ENCODE measurements at regions not wholly inside any gene's neighbourhood (a gene's known extent, or its start where the extent isn't known, plus 50 kb on each side); places are given as distances from the start of the nearest gene placed in this dataset.
"Not testable (repeated sequence)": the region's sequence is repeated elsewhere in the genome, so short reads cannot be mapped to it uniquely, and the experiment has no call there.

DNA sequence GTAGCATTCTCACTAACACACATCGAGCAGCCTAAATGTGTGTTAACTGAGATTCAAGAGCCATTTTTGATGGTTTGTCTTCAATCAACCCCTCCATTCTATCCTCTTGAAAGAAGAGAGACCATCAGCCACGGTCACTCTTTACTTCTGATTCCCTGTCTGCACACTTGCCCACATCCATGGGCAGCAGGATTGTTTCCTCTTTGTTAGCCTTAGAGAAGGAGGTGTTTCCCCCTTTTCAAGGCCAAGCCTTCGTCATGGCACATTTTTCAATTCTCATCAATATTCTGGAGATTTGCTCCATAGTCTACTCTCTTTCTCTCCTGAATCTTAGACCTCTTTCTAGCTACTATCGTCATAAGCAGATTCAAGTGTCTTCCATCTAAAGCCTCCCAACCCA, 522.4 kb upstream of the NAALADL2 start:
- ATAC-seq: no peak

- no peak for ATAC-seq
Observed at GRCh38 chr3:174337227-174337626, 521.9 kb upstream of the NAALADL2 start.

DNA sequence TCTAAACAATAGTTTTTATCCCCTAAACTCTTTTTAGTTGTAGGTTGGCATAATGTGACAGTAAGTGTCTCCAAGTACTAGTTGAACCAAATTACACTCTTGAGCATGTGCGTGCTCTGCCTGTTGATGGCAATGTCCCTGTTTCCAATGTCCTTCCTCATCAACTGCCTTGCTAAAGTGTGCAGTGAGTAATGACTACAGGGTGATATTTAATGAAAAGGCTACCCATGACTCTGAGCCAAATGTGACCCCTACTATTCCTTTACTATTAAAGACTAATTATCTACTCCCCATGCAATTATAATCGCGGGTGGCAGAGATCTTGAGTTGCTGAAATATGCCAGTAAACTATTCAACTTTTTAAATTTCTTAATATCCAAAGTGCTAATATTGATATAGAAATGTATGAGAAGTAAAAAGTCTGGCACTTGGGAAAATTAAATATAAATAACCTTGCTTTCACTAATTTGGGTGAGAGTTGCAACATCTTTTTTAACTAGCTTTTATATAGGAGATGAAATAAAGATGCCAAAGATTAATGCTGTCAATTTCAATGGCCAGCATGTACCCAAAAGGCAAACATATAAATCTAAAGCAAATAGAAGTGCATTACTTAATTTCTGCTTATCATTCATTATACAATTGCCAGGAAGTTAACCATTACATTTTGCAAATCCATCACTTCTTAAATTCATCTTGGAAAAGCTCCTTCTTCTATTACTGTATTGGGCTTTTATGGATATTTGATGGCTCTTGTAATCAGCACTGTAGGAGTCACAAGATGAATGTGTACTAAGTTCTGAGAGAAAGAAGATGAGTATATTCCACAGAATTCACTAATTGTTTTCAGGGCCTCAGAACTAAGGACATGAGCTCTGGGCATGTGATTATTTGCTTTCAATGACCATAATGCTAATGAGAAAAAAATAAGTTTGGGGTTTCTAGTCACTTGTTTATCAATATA, 518.2 kb upstream of the NAALADL2 start:
- ATAC-seq: no peak

- ATAC-seq: no peak
Observed at GRCh38 chr3:174342171-174342570, 517.0 kb upstream of the NAALADL2 start.

DNA sequence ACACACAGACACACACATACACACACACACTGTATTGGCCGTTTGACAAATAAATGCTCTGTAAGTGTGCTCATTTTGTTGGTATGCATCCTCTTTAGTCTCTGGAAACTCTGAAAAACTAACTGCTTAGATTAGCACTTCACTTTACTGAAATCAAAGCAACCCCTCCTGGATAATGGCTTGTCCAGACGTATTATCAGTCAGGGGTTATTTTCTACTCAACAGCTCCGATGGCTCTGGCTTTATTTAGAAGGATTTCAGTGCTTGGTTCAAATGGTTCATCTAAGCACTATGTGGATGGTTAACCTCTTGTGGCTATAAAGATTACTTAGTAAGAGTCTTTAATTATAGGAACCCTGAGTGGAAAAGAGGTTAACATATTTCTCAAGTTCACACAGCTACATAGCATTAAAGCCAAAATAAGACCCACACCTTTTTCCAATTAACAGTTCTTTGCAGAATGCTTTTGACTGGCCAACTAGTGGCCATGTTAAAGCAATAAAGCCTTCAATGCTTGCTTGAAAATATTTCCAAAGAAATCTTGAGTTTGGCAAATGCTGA, 516.1 kb upstream of the NAALADL2 start:
- ATAC-seq: no peak

DNA sequence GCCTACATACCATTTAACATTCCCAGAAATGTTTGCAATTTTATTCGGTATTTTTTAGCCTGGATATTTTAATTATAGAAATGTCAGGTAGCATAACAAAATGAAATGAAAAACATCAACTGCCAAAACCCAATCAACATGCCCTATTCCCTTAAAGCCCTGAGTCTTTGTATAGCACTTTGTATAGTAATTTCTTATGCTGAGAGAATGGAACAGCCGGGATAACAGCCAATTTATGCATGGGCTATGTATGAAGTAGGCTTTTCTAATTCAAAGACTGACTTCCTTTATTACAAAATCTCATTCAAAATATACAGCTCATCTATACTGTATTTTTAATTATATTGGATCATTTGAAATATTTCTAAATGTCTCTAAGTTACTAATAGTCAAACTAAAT, 513.0 kb upstream of the NAALADL2 start:
- no peak for ATAC-seq

- no peak for ATAC-seq
Observed at GRCh38 chr3:174346571-174346970, 512.6 kb upstream of the NAALADL2 start.

DNA sequence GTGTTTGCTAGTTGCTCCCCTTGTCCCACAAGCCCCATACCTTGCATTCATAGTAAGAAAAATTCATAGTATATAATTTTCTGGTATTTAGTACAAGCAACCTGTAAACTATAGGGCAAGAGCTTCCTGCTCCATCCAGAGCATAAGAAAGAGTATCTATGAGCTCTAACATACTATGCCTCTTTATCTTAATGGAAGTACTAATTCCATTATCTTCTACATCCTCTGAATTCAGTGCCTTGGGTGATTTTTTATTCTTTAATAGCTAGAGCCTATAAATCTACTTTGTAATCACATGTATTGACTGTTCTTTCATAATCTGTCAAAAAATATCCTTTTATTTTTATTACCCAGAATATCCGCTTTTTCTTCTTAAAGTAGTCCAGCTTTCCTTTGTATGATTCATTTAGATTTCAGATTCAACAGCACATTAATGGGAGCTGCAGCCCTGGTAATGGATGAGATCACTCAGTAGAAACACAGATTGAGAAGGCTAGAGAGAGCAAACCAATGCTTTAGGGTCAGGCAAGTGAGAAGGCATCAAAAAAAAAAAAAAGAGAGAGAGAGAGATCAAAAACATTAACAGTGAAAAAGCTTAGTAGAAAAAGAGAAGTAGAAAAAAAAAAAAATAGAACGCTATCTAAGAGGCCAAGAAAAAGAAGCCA, 511.5 kb upstream of the NAALADL2 start:
- ATAC-seq: no peak

DNA sequence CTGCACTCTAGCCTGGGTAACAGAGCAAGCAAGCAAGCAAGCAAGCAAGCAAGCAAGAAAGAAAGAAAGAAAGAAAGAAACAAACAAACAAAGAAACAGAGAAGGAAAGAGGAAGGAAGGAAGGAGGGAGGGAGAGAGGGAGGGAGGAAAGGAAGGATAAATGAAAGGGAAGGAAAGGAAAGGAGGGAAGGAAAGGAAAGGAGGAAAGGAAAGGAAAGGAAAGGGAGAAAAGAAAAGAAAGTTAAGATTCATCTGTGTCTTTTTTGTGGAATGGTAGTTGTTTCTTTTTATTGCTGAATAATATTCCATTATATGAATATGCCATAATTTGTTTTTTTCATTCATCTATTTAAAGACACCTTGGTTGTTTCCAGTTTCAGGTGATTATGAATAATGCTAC, 506.9 kb upstream of the NAALADL2 start:
- ATAC-seq: no peak

DNA sequence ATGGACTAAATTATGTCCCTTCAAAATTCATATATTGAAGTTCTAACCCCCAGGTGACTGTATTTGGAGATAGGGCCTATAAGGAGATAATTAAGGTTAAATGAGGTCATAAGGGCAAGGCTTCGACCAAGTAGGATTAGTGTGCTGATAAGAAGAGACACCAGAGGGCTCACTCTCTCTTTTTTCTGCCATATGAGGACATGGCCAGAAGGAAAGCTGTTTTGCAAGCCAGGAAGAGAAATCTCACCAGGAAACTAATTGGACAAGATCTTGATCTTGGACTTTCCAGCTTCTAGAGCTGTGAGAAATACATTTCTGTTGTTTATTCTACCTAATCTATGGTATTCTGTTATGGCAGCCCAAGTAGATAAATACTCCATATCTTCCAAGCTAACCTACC, 503.6 kb upstream of the NAALADL2 start:
- no peak for ATAC-seq

DNA sequence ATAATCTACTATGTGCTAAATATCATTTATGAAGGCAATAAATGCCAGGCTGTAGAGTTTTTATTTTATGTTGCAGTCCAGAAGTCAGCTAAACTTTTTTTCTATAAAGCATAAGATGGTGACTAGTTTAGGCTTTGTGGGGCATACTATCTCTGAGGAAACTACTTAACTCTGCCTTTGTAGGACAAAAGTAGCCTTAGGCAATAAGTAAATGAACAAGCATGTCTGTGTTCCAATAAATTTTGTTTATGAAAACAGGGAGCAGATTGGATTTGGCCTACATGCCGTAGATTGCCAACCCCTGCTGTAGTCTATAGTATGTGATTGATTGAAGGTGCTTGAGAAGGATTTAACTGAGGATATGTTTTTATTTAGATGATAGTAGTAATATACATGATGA, 502.5 kb upstream of the NAALADL2 start:
- ATAC-seq: no peak

GRCh38 chr3:174358252-174358651, 500.9 kb upstream of the NAALADL2 start:
- no peak for ATAC-seq

DNA sequence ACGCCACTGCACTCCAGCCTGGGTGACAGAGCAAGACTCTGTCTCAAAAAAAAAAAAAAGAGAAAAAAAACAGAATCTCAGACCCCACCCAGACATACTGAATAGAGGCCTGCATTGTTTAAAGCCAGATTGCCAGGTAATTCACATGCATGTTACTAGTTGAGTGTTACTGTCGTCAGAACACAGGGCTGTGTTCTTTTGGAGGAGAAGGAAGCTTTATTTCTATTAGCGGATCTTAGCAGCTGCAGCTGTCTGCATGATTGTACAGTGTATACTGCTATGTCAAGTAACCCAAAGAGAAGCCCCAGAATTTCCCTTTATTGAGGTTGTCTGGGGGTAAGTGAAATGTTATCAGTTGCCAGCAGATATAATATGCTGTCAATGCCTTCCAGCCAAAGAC, 496.6 kb upstream of the NAALADL2 start:
- ATAC-seq: no peak

DNA sequence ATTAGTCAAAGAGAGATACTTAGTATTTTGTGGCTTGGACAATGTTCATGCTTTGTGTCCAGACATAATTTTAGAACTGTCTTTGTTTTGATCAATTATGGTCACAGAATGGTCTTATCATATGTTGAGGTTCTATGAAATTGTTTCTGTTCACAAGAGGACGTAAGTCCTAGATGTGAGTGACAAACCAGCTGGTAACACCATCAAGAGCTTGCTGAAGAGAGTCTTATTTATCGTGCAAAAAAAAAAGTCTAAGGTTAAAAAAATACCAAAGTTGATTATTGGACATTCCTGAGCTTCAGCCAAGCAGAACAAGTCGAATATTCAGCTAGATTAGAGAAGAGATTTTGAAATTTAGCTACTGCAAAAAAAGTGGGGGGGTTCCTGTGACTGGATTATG, 495.9 kb upstream of the NAALADL2 start:
- ATAC-seq: no peak

DNA sequence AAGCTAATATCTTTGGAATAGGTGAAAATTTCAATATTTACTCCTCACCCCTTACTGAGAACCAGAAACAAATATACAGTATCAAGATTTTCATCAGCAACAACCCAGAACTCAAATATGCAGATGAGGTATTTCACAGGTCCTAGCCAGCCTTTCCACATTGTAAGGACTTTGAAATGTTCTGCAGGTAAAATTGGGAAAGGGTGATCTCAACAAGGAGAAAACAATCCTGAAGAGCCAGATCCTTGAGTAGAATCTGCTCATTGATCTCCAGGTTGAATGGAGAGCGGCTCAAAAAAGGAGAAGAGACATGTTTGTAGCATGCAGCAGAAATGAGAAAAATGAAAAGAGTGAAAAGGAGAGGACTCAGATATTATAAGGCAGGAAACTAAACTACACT, 493.3 kb upstream of the NAALADL2 start:
- no peak for ATAC-seq

- ATAC-seq: not testable (repeated sequence)
Observed at GRCh38 chr3:174366904-174367303, 492.2 kb upstream of the NAALADL2 start.

DNA sequence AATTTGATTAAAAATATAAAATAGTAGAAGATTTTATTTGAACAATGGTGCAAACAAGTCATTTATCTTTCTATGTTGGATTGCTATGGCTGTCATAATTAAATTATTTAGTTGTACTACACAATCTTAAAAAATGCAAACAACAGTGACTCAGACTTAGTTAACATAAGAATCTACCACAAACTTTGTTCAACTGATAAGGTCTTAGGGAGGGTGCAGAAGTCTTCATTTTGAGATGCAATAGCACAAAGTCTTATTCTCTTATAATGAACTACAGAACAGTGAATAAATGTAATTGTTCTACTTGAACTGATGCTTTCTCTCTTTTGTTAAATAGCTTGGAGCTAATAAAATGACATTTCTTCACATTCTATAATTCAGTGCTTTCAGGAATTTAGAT, 482.8 kb upstream of the NAALADL2 start:
- ATAC-seq: no peak

GRCh38 chr3:174377096-174377495, 482.0 kb upstream of the NAALADL2 start:
- no peak for ATAC-seq

DNA sequence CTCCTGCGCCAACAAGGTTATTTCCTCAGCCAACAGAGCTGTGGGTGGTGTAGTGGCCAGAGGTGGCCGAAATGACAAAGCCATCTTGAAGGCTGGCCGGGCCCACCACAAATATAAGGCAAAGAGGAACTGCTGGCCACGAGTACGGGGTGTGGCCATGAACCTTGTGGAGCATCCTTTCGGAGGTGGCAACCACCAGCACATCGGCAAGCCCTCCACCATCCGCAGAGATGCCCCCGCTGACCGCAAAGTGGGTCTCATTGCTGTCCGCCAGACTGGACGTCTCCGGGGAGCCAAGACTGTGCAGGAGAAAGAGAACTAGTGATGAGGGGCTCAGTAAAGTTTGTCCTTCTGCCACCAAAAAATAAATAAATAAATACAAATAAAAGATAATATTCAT, 481.4 kb upstream of the NAALADL2 start:
- ATAC-seq: no peak

GRCh38 chr3:174382878-174383277, 476.3 kb upstream of the NAALADL2 start:
- no peak for ATAC-seq

DNA sequence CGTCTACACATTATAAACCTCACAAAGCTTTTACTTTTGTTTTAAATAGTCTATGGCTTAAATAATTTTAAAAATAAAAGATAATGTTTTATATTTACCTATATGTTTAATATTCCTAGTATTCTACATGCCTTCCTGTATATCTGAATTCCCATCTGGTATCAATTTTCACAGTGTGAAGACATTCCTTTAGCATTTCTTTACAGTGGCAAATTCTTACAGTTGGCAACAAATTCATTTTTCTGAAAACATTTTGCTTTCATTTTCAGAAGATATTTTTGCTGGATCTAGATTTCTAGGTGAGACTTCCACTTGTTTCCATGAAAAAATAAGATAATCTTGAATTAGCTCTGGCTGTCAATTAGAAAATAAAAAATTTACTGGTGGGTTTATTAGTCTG, 471.4 kb upstream of the NAALADL2 start:
- no peak for ATAC-seq

DNA sequence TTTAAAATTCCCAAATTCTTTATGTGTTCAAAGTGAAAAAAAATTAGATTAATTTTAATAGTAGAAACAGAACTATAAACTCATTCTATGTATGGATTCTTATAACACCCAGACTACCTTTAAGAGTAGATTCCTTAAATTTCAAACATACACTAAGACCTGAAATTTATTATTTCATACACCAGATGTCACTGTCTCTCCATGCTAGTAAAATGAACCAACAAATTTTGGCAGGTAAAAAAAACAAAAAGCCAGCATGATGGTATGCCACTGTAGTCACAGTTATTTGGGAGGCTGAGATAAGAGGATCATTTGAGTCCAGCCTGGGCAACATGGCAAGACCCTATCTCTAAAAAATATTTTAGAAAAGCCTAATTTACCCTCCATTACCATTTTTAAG, 461.3 kb upstream of the NAALADL2 start:
- ATAC-seq: no peak

- no peak for ATAC-seq
Observed at GRCh38 chr3:174398761-174399160, 460.4 kb upstream of the NAALADL2 start.

- ATAC-seq: no peak
Observed at GRCh38 chr3:174403831-174404230, 455.3 kb upstream of the NAALADL2 start.
